ENCODE measurements at regions not wholly inside any gene's neighbourhood (a gene's known extent, or its start where the extent isn't known, plus 50 kb on each side); places are given as distances from the start of the nearest gene placed in this dataset.

GRCh38 chr2:49237867-49238603 is 83.7 kb upstream of the FSHR start:
- DNase-seq (ENCODE audit: low spot score) = no peak
- intact Hi-C loops (cut with DNase I) = no loop called here

- no peak for DNase-seq (ENCODE audit: low spot score)
- intact Hi-C loops (cut with DNase I) = no loop called here
These were observed 82.0 kb upstream of the FSHR start for GRCh38 chr2:49236316-49236715.

GRCh38 chr2:49226360-49226759 is 72.0 kb upstream of the FSHR start:
- DNase-seq (ENCODE audit: low spot score) = no peak
- intact Hi-C loops (cut with DNase I) = no loop called here

- intact Hi-C loops (cut with DNase I) = no loop called here
- no peak for DNase-seq (ENCODE audit: low spot score)
These were observed 70.8 kb upstream of the FSHR start for GRCh38 chr2:49225126-49225525.

DNA sequence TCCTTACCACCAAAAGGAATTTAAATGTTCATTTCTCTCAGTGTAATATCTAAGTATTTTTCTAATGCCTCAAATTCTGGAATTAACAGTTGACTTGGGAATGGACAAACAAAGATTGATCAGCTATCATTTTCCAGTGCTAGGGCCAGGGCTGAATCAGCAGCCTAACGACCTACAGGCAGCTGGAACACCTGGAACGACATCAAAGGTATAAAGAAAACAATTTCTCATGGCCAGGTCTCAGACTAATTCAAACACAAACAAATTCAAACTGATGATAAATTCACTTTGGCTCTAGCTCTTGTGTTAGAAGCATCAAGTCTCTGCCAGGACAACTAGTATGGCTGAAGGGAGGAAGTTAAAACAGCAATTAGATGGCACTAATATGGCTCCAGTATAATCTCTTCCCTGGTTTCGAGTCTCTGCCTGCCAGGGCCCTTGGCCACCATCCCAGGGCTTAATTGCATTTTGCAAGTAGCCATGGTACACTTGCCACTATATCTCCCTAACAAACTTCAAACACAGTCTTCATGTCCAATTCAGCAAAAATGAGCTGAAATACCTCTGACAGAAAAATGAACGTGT is 70.2 kb upstream of the FSHR start:
- no peak for DNase-seq (ENCODE audit: low spot score)
- intact Hi-C loops (cut with DNase I) = no loop called here

- intact Hi-C loops (cut with DNase I) = no loop called here
- no peak for DNase-seq (ENCODE audit: low spot score)
These were observed 68.7 kb upstream of the FSHR start for GRCh38 chr2:49222975-49223528.

DNA sequence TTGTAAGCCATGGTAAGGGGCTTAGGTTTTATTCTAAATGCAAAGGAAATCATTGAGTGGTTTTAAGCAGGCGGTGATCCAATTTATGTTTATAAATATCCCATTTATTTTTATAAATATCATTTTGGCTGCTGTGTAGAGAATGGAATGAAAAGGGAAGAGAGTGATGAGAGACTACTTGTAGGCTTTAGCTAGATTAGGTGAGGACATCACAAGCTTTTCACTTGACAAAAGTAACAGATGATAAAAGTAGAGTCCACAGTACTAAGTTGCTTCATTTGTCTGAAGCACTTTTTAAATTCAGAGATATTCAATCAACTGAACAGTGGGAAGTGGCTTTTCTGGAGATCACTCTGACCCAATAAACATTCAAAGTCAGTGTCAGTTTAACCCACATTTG is 65.4 kb upstream of the FSHR start:
- DNase-seq (ENCODE audit: low spot score) = no peak
- intact Hi-C loops (cut with DNase I) = no loop called here

DNA sequence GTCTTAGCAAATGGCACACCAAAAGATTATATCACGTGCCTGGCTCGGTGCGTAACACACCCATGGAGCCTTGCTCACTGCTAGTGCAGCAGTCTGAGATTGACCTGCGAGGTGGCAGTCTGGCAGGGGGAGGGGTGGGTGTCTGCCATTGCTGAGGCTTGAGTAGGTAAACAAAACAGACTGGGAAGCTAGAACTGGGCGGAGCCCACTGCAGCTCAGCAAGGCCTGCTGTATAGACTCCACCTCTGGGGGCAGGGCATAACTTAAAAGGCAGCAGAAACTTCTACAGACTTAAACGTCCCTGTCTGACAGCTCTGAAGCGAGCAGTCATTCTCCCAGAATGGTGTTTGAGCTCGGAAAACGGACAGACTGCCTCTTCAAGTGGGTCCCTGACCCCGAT is 55.9 kb upstream of the FSHR start:
- no peak for DNase-seq (ENCODE audit: low spot score)
- intact Hi-C loops (cut with DNase I) = no loop called here

DNA sequence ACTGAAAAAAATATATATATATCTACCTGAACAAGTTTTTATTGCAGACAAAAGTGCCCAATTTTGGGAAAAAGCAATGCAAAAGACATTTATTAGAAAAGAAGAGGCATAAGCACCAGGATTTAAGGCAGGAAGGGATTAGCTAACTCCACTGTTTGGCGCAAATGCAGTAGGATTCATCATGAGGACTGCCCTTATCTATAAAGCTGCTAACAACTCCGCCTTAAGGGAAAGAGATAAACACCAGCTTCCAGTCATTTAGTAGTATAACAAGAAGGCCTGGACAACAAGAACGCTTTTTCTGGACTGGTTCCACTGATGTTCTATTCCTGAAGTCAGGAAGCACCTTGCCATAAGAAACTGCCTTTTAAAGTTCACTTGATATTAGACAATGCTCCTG is 52.9 kb upstream of the FSHR start:
- DNase-seq (ENCODE audit: low spot score) = no peak
- intact Hi-C loops (cut with DNase I) = no loop called here

All from cardiac septum (tissue), 1 donor.